Glutamatergic neuron (in vitro differentiated cells): ENCODE measurements at regions not wholly inside any gene's neighbourhood (a gene's known extent, or its start where the extent isn't known, plus 50 kb on each side); places are given as distances from the start of the nearest gene placed in this dataset.

Source experiments
- DNase-seq: peaks from one replicate; pipeline ENCODE4 v3.0.0; 2022
- H3K27ac Mint-ChIP-seq: one replicate; pipeline ENCODE4 v1.8.0; 2020; ENCODE audit warnings: mild to moderate bottlenecking, mixed read lengths, inconsistent platforms; ENCODE audit not compliant: unreplicated experiment
- H3K27me3 Mint-ChIP-seq: one replicate; pipeline ENCODE4 v1.8.0; 2020; ENCODE audit warnings: mild to moderate bottlenecking, moderate library complexity, mixed read lengths, inconsistent platforms; ENCODE audit not compliant: unreplicated experiment
- H3K36me3 Mint-ChIP-seq: one replicate; pipeline ENCODE4 v1.8.0; 2020; ENCODE audit warnings: mild to moderate bottlenecking, mixed read lengths, inconsistent platforms; ENCODE audit not compliant: unreplicated experiment
- H3K4me1 Mint-ChIP-seq: one replicate; pipeline ENCODE4 v1.8.0; 2020; ENCODE audit warnings: mild to moderate bottlenecking, low read depth, mixed read lengths, inconsistent platforms; ENCODE audit not compliant: unreplicated experiment
- H3K4me3 Mint-ChIP-seq: one replicate; pipeline ENCODE4 v1.8.0; 2020; ENCODE audit warnings: mild to moderate bottlenecking, mixed read lengths, inconsistent platforms; ENCODE audit not compliant: unreplicated experiment
- H3K9me3 Mint-ChIP-seq: one replicate; pipeline ENCODE4 v1.8.0; 2020; ENCODE audit warnings: mild to moderate bottlenecking, moderate library complexity, mixed read lengths, inconsistent platforms; ENCODE audit not compliant: unreplicated experiment
- TF ChIP-seq, protein P1 (sequence below): fragments of 200-600 bp; sonication (generic); IDR thresholded peaks from one replicate; pipeline ENCODE4 v1.5.0; 2021; ENCODE audit not compliant: partially characterized antibody, unreplicated experiment

DNA sequence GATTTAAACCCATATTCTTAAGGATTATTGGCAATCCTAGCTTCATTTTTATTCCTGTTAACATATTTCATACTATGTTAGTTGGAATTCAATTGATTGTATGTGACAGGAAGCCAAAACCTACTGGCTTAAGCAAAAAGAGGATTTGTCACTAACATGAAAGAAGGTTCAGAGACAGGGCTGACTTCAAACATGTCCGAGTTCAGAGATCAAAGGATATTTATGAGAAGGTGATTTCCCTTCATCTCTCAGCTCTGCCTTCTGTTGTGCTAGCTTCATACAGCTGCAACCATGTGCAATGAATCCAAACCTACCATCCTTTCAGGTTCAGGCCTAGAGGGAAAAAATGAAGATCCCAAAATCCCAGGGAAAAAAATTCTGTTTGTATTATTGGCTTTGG lies 349.7 kb downstream of the ATP23 start:
- H3K4me3 Mint-ChIP-seq = no peak overlapping the region
- TF ChIP-seq, protein P1, sequence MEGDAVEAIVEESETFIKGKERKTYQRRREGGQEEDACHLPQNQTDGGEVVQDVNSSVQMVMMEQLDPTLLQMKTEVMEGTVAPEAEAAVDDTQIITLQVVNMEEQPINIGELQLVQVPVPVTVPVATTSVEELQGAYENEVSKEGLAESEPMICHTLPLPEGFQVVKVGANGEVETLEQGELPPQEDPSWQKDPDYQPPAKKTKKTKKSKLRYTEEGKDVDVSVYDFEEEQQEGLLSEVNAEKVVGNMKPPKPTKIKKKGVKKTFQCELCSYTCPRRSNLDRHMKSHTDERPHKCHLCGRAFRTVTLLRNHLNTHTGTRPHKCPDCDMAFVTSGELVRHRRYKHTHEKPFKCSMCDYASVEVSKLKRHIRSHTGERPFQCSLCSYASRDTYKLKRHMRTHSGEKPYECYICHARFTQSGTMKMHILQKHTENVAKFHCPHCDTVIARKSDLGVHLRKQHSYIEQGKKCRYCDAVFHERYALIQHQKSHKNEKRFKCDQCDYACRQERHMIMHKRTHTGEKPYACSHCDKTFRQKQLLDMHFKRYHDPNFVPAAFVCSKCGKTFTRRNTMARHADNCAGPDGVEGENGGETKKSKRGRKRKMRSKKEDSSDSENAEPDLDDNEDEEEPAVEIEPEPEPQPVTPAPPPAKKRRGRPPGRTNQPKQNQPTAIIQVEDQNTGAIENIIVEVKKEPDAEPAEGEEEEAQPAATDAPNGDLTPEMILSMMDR = no peak
- no peak for DNase-seq
- H3K9me3 Mint-ChIP-seq = no peaks in the 10 kb centered on the region
- no peaks in the 10 kb centered on the region for H3K4me1 Mint-ChIP-seq
- no peaks in the 10 kb centered on the region for H3K27me3 Mint-ChIP-seq
- H3K27ac Mint-ChIP-seq = no peak overlapping the region
- H3K36me3 Mint-ChIP-seq = no peaks in the 10 kb centered on the region

DNA sequence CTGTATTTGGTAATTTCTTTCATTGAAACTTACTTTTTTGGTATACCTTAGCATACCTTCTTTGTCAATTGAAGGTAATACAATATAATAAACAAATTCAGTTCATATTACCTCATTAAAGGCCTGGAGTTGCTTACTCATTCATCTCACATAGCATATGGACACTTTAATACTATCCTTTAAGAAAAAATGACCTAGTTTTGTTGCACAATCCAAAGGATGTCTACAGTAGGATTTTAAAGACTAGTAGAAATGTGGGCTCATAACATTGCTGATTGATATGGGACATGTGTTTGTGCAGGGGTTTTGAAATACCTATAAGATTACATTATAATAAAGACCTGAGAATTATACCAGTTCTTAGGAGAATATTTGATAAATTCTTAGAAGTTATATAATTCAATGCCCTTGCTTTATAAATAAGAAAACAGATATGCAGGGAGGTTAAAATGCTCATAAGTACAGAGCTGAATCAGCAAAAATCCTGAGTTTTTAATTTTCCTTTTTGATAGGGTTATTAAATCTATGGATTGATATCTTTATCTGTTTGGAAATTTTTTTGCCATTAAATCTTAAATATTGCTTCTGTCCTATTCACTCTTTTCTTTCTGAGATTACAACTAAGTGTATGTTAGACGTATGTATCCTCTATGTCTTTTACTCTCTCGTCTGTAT lies 352.1 kb downstream of the ATP23 start:
- Mint-ChIP-seq H3K4me3 (no peak overlapping the region), H3K4me1 (no peaks in the 10 kb centered on the region)
- TF ChIP-seq, protein P1 = no peak

DNA sequence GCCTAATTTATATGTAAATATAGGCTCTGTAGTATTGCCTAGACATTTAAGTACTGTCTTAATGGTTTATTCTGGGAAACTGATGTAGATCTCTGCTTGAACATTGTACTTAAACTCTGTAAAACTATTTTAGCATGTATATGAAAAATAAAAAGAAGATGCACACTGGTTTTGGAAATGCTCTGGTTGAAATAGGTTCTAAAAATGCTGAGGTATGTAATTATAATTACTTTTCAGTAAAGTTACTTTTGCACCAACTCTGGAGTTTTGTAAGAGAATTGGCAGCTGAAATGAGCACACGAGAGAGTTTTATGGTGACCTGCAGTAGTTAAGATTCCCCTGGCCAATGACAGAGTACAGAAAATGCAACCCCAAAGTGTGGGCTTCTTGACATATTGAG lies 353.9 kb downstream of the ATP23 start:
- TF ChIP-seq, protein P1 = no peak
- Mint-ChIP-seq H3K4me1 (no peaks in the 10 kb centered on the region), H3K4me3 (no peak overlapping the region), H3K27me3 (no peaks in the 10 kb centered on the region), H3K36me3 (no peaks in the 10 kb centered on the region), H3K9me3 (no peaks in the 10 kb centered on the region), H3K27ac (no peak overlapping the region)
- DNase-seq = no peak

More for the DNA sequence above, 352.1 kb downstream of the ATP23 start:
- Mint-ChIP-seq H3K27ac (no peak overlapping the region), H3K27me3 (no peaks in the 10 kb centered on the region), H3K36me3 (no peaks in the 10 kb centered on the region), H3K9me3 (no peaks in the 10 kb centered on the region)
- DNase-seq = no peak

DNA sequence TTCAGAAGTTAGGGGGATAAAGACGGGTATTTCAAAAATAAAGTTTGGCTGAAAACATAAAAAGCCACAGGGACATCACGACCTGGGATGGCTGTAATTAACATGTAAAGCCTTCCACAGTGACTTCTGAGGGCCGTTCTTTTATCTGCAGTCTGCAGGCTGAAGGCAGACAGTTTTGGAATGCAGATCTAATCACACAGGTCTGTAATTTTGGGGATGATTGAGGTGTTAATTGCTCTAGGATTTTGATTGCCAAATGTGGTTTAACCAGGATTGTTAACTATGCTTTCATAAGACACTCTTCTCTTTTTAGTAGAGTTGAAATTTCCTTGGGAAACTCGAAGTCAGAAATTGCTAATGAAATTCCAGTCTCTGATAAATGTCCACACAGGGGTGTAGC lies 355.5 kb downstream of the ATP23 start:
- no peaks in the 10 kb centered on the region for H3K27me3 Mint-ChIP-seq
- no peak overlapping the region for H3K4me3 Mint-ChIP-seq
- no peaks in the 10 kb centered on the region for H3K9me3 Mint-ChIP-seq
- H3K36me3 Mint-ChIP-seq = no peaks in the 10 kb centered on the region
- TF ChIP-seq, protein P1 = no peak
- no peak for DNase-seq
- H3K4me1 Mint-ChIP-seq = peaks cover 3% of the 10 kb centered on the region
- H3K27ac Mint-ChIP-seq = no peak overlapping the region

DNA sequence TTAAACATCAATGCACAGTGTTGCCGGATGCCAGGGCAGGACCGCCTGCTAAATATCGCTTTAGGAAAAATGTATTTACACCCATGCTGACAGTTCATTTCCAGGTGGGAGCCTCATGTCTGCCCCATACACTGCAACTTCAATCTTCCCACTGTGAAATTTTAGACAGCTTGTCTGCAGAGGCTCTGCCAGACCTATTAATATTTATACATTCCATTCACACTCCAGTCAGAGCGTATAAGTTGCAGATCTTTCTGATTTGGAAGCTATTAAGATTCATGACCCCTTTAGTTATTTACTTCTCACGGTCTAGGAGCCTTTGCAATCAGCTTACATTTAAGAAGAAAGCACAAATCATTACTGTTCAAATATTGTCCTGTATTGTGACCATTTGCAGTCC lies 357.4 kb downstream of the ATP23 start:
- Mint-ChIP-seq H3K4me3 (no peak overlapping the region), H3K9me3 (no peaks in the 10 kb centered on the region), H3K27ac (no peak overlapping the region), H3K36me3 (no peaks in the 10 kb centered on the region), H3K4me1 (peaks cover 3% of the 10 kb centered on the region), H3K27me3 (no peaks in the 10 kb centered on the region)
- DNase-seq = no peak
- TF ChIP-seq, protein P1 = no peak
